ENCODE measurements at regions not wholly inside any gene's neighbourhood (a gene's known extent, or its start where the extent isn't known, plus 50 kb on each side); places are given as distances from the start of the nearest gene placed in this dataset.

- TF ChIP-seq, protein P1, sequence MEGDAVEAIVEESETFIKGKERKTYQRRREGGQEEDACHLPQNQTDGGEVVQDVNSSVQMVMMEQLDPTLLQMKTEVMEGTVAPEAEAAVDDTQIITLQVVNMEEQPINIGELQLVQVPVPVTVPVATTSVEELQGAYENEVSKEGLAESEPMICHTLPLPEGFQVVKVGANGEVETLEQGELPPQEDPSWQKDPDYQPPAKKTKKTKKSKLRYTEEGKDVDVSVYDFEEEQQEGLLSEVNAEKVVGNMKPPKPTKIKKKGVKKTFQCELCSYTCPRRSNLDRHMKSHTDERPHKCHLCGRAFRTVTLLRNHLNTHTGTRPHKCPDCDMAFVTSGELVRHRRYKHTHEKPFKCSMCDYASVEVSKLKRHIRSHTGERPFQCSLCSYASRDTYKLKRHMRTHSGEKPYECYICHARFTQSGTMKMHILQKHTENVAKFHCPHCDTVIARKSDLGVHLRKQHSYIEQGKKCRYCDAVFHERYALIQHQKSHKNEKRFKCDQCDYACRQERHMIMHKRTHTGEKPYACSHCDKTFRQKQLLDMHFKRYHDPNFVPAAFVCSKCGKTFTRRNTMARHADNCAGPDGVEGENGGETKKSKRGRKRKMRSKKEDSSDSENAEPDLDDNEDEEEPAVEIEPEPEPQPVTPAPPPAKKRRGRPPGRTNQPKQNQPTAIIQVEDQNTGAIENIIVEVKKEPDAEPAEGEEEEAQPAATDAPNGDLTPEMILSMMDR (IDR thresholded peaks at IDR 0.05) = no peak
- no peak for TF ChIP-seq POLR2A (IDR thresholded peaks at IDR 0.05)
Measured at GRCh38 chr6:164695896-164696295, 613.5 kb downstream of the C6orf118 start.
